DOHH2 (cell line): ENCODE measurements at regions not wholly inside any gene's neighbourhood (a gene's known extent, or its start where the extent isn't known, plus 50 kb on each side); places are given as distances from the start of the nearest gene placed in this dataset.

Source experiments
- H3F3A ChIP-seq: fragments of 200-600 bp; sonication (generic), shearing (Covaris generic); 2 replicates; pipeline ENCODE4 v1.6.0; 2016; ENCODE audit warnings: antibody characterized with exemption, mild to moderate bottlenecking; ENCODE audit not compliant: control insufficient read depth, insufficient read depth
- H3K27ac ChIP-seq: fragments of 200-600 bp; sonication (generic); 2 replicates; pipeline ENCODE4 v1.5.1; 2014; ENCODE audit warnings: low read depth, mild to moderate bottlenecking, low read length, moderate library complexity
- H3K27me3 ChIP-seq: fragments of 200-600 bp; sonication (generic); 2 replicates; pipeline ENCODE4 v1.6.1; 2014; ENCODE audit warnings: mild to moderate bottlenecking, low read length, mixed read lengths; ENCODE audit not compliant: control insufficient read depth
- H3K36me3 ChIP-seq: fragments of 200-600 bp; sonication (generic); 2 replicates; pipeline ENCODE4 v1.6.1; 2014; ENCODE audit warnings: mild to moderate bottlenecking, low read length, moderate library complexity, mixed read lengths; ENCODE audit not compliant: control insufficient read depth
- H3K4me1 ChIP-seq: fragments of 200-600 bp; sonication (generic); 2 replicates; pipeline ENCODE4 v1.6.1; 2014; ENCODE audit warnings: mild to moderate bottlenecking, low read length, mixed read lengths; ENCODE audit not compliant: control insufficient read depth
- H3K4me2 ChIP-seq: fragments of 200-600 bp; sonication (generic); 2 replicates; pipeline ENCODE4 v1.6.0; 2014; ENCODE audit warnings: mild to moderate bottlenecking, low read length, moderate library complexity
- H3K4me3 ChIP-seq: fragments of 200-600 bp; sonication (generic); 2 replicates; pipeline ENCODE4 v1.5.1; 2014; ENCODE audit warnings: mild to moderate bottlenecking, low read length, mixed read lengths
- H3K79me2 ChIP-seq: fragments of 200-600 bp; sonication (generic); 2 replicates; pipeline ENCODE4 v1.6.1; 2014; ENCODE audit warnings: mild to moderate bottlenecking, low read length, mixed read lengths; ENCODE audit not compliant: control insufficient read depth
- H3K9me2 ChIP-seq: fragments of 200-600 bp; sonication (generic); replicated peaks from 2 replicates; pipeline ENCODE4 v1.6.1; 2014; ENCODE audit warnings: mild to moderate bottlenecking, low read length, mixed read lengths; ENCODE audit not compliant: control insufficient read depth
- H3K9me3 ChIP-seq: fragments of 200-600 bp; sonication (generic); 2 replicates; pipeline ENCODE4 v1.6.1; 2014; ENCODE audit warnings: antibody characterized with exemption, low read length, mixed read lengths; ENCODE audit not compliant: control insufficient read depth, insufficient read depth
- H4K20me1 ChIP-seq: fragments of 200-600 bp; sonication (generic); 2 replicates; pipeline ENCODE4 v1.6.0; 2014; ENCODE audit warnings: low read depth, mild to moderate bottlenecking, antibody characterized with exemption, low read length, moderate library complexity; ENCODE audit not compliant: control insufficient read depth, insufficient read depth
- CTCF ChIP-seq: fragments of 200-600 bp; sonication (generic); IDR thresholded peaks from one replicate; pipeline ENCODE4 v1.5.1; 2014; ENCODE audit warnings: antibody characterized with exemption, mild to moderate bottlenecking, low read depth, low read length; ENCODE audit not compliant: poor library complexity, severe bottlenecking
- EZH2phosphoT487 ChIP-seq: fragments of 200-600 bp; sonication (generic); IDR thresholded peaks from 2 replicates; pipeline ENCODE4 v1.6.1; 2017; ENCODE audit warnings: borderline replicate concordance, mild to moderate bottlenecking, antibody characterized with exemption, low read length, moderate library complexity, mixed read lengths

GRCh38 chr5:39674209-39675082 lies 249.7 kb upstream of the DAB2 start:
- H3K4me2 ChIP-seq: no peak overlapping the region
- H3K27me3 ChIP-seq: no peaks in the 10 kb centered on the region
- H4K20me1 ChIP-seq: no peaks in the 10 kb centered on the region
- no peak overlapping the region for H3K27ac ChIP-seq
- TF ChIP-seq EZH2phosphoT487 (no peak), CTCF (no peak)
- no peaks in the 10 kb centered on the region for H3K36me3 ChIP-seq
- H3K4me3 ChIP-seq: no peak overlapping the region
- no peaks in the 10 kb centered on the region for H3K9me2 ChIP-seq
- no peaks in the 10 kb centered on the region for H3F3A ChIP-seq
- H3K4me1 ChIP-seq: no peaks in the 10 kb centered on the region
- H3K79me2 ChIP-seq: no peaks in the 10 kb centered on the region
- no peaks in the 10 kb centered on the region for H3K9me3 ChIP-seq

- H3K27ac ChIP-seq: no peak overlapping the region
Observed at GRCh38 chr5:39671561-39671961, 246.8 kb upstream of the DAB2 start.

GRCh38 chr5:39670955-39671354 lies 246.2 kb upstream of the DAB2 start:
- Histone ChIP-seq H3K36me3 (no peaks in the 10 kb centered on the region), H3K79me2 (no peaks in the 10 kb centered on the region), H3K4me3 (no peak overlapping the region), H3K27me3 (no peaks in the 10 kb centered on the region), H3K4me2 (no peak overlapping the region), H3K9me2 (no peaks in the 10 kb centered on the region), H3K4me1 (no peaks in the 10 kb centered on the region), H3K9me3 (no peaks in the 10 kb centered on the region), H4K20me1 (no peaks in the 10 kb centered on the region), H3K27ac (no peak overlapping the region), H3F3A (no peaks in the 10 kb centered on the region)
- TF ChIP-seq CTCF (no peak), EZH2phosphoT487 (no peak)

More at GRCh38 chr5:39671561-39671961, 246.8 kb upstream of the DAB2 start:
- no peak overlapping the region for H3K4me3 ChIP-seq
- H3K9me2 ChIP-seq: no peaks in the 10 kb centered on the region
- no peaks in the 10 kb centered on the region for H4K20me1 ChIP-seq
- no peak overlapping the region for H3K4me2 ChIP-seq
- no peaks in the 10 kb centered on the region for H3K79me2 ChIP-seq
- H3K27me3 ChIP-seq: no peaks in the 10 kb centered on the region
- H3K9me3 ChIP-seq: no peaks in the 10 kb centered on the region
- no peak for TF ChIP-seq CTCF
- no peak for TF ChIP-seq EZH2phosphoT487
- no peaks in the 10 kb centered on the region for H3K36me3 ChIP-seq
- H3K4me1 ChIP-seq: no peaks in the 10 kb centered on the region
- H3F3A ChIP-seq: no peaks in the 10 kb centered on the region
